Activated CD8-positive, alpha-beta memory T cell treated with anti-CD3 and anti-CD28 coated beads, Interleukin-2, amount 10 ng/mL, durations not matched to agents 7 days and 5 days (primary cell): ENCODE measurements at regions not wholly inside any gene's neighbourhood (a gene's known extent, or its start where the extent isn't known, plus 50 kb on each side); places are given as distances from the start of the nearest gene placed in this dataset.
"Not testable (repeated sequence)": the region's sequence is repeated elsewhere in the genome, so short reads cannot be mapped to it uniquely, and the experiment has no call there.

Source experiments
- ATAC-seq: fragments of 150-1000 bp; cut with Tn5 transposase; one replicate; pipeline ENCODE4 v1.10.0; 2021; ENCODE audit warnings: moderate library complexity
- CTCF ChIA-PET: fragments of 350-600 bp; sonication (Branson Sonifier 250); formaldehyde crosslinking; loops from one replicate; lab custom pipeline; 2021; ENCODE audit warnings: antibody characterized with exemption; lab: Charles Lee
- DNase-seq: peaks from one replicate; pipeline ENCODE4 v3.0.0-alpha.2; 2020
- H3K27ac Mint-ChIP-seq: one replicate; pipeline ENCODE4 v1.8.0; 2021; ENCODE audit warnings: mild to moderate bottlenecking, mixed read lengths
- H3K27me3 Mint-ChIP-seq: one replicate; pipeline ENCODE4 v1.8.0; 2021; ENCODE audit warnings: mixed read lengths
- H3K36me3 Mint-ChIP-seq: one replicate; pipeline ENCODE4 v1.8.0; 2021; ENCODE audit warnings: mild to moderate bottlenecking, mixed read lengths
- H3K4me1 Mint-ChIP-seq: one replicate; pipeline ENCODE4 v1.8.0; 2021; ENCODE audit warnings: mixed read lengths
- H3K4me3 Mint-ChIP-seq: one replicate; pipeline ENCODE4 v1.8.0; 2021; ENCODE audit warnings: mild to moderate bottlenecking, moderate library complexity, mixed read lengths
- H3K9me3 Mint-ChIP-seq: one replicate; pipeline ENCODE4 v1.8.0; 2022; ENCODE audit warnings: low read depth, mixed read lengths

GRCh38 chr10:23614483-23614882, 175.6 kb downstream of the OTUD1 start:
- Mint-ChIP-seq H3K9me3 (no peaks in the 10 kb centered on the region), H3K36me3 (no peaks in the 10 kb centered on the region), H3K4me3 (no peak overlapping the region), H3K27me3 (no peaks in the 10 kb centered on the region), H3K4me1 (no peaks in the 10 kb centered on the region), H3K27ac (no peak overlapping the region)
- DNase-seq (no peak), ATAC-seq (no peak)
- CTCF ChIA-PET, result no interaction called here

- DNase-seq (no peak), ATAC-seq (no peak)
- H3K4me1 Mint-ChIP-seq, result no peaks in the 10 kb centered on the region
- CTCF ChIA-PET, result no interaction called here
- H3K36me3 Mint-ChIP-seq, result no peaks in the 10 kb centered on the region
- H3K27me3 Mint-ChIP-seq, result no peaks in the 10 kb centered on the region
- no peak overlapping the region for H3K4me3 Mint-ChIP-seq
- no peak overlapping the region for H3K27ac Mint-ChIP-seq
- no peaks in the 10 kb centered on the region for H3K9me3 Mint-ChIP-seq
These were observed 191.5 kb downstream of the OTUD1 start for GRCh38 chr10:23630376-23630775.

GRCh38 chr10:23630885-23631284, 192.0 kb downstream of the OTUD1 start:
- DNase-seq (no peak), ATAC-seq (no peak)
- Mint-ChIP-seq H3K4me1 (no peaks in the 10 kb centered on the region), H3K27me3 (no peaks in the 10 kb centered on the region), H3K9me3 (no peaks in the 10 kb centered on the region), H3K36me3 (no peaks in the 10 kb centered on the region), H3K27ac (no peak overlapping the region), H3K4me3 (no peak overlapping the region)
- CTCF ChIA-PET, result no interaction called here

GRCh38 chr10:23643111-23643780, 204.4 kb downstream of the OTUD1 start:
- Mint-ChIP-seq H3K4me1 (no peaks in the 10 kb centered on the region), H3K27ac (no peak overlapping the region), H3K36me3 (no peaks in the 10 kb centered on the region), H3K9me3 (no peaks in the 10 kb centered on the region), H3K27me3 (no peaks in the 10 kb centered on the region), H3K4me3 (no peak overlapping the region)
- ATAC-seq, result no peak
- DNase-seq, result no peak
- CTCF ChIA-PET, result no interaction called here

- no peaks in the 10 kb centered on the region for H3K36me3 Mint-ChIP-seq
- ATAC-seq, result no peak
- CTCF ChIA-PET, result no interaction called here
These were observed 209.7 kb downstream of the OTUD1 start for GRCh38 chr10:23648618-23649017.

GRCh38 chr10:23656735-23657134, 217.9 kb downstream of the OTUD1 start:
- no peaks in the 10 kb centered on the region for H3K9me3 Mint-ChIP-seq
- DNase-seq (no peak), ATAC-seq (no peak)
- H3K27ac Mint-ChIP-seq, result no peak overlapping the region
- no peaks in the 10 kb centered on the region for H3K36me3 Mint-ChIP-seq
- H3K4me1 Mint-ChIP-seq, result no peaks in the 10 kb centered on the region
- CTCF ChIA-PET, result no interaction called here
- H3K27me3 Mint-ChIP-seq, result no peaks in the 10 kb centered on the region
- no peak overlapping the region for H3K4me3 Mint-ChIP-seq

More at GRCh38 chr10:23648618-23649017, 209.7 kb downstream of the OTUD1 start:
- Mint-ChIP-seq H3K4me3 (no peak overlapping the region), H3K9me3 (no peaks in the 10 kb centered on the region), H3K4me1 (no peaks in the 10 kb centered on the region), H3K27ac (no peak overlapping the region), H3K27me3 (no peaks in the 10 kb centered on the region)
- DNase-seq, result no peak

GRCh38 chr10:23657677-23658076, 218.8 kb downstream of the OTUD1 start:
- no peak for ATAC-seq
- H3K9me3 Mint-ChIP-seq, result no peaks in the 10 kb centered on the region
- no peak overlapping the region for H3K4me3 Mint-ChIP-seq
- H3K4me1 Mint-ChIP-seq, result no peaks in the 10 kb centered on the region
- DNase-seq, result no peak
- H3K36me3 Mint-ChIP-seq, result no peaks in the 10 kb centered on the region
- no peaks in the 10 kb centered on the region for H3K27me3 Mint-ChIP-seq
- H3K27ac Mint-ChIP-seq, result no peak overlapping the region
- CTCF ChIA-PET, result no interaction called here

- not testable (repeated sequence) for DNase-seq, H3K4me3 Mint-ChIP-seq, H3K4me1 Mint-ChIP-seq
These were observed 233.0 kb downstream of the OTUD1 start for GRCh38 chr10:23671866-23672265.

GRCh38 chr10:23675585-23675984, 236.7 kb downstream of the OTUD1 start:
- CTCF ChIA-PET, result no interaction called here
- Mint-ChIP-seq H3K4me3 (no peak overlapping the region), H3K9me3 (no peaks in the 10 kb centered on the region), H3K27ac (no peak overlapping the region), H3K36me3 (no peaks in the 10 kb centered on the region), H3K27me3 (no peaks in the 10 kb centered on the region), H3K4me1 (no peaks in the 10 kb centered on the region)
- no peak for ATAC-seq
- DNase-seq, result no peak

More at GRCh38 chr10:23671866-23672265, 233.0 kb downstream of the OTUD1 start:
- CTCF ChIA-PET, ATAC-seq, H3K9me3 Mint-ChIP-seq, H3K27ac Mint-ChIP-seq, H3K27me3 Mint-ChIP-seq, H3K36me3 Mint-ChIP-seq: not testable (repeated sequence)

GRCh38 chr10:23676296-23676695, 237.4 kb downstream of the OTUD1 start:
- no peak for DNase-seq
- ATAC-seq, result no peak
- CTCF ChIA-PET, result no interaction called here
- Mint-ChIP-seq H3K36me3 (no peaks in the 10 kb centered on the region), H3K4me1 (no peaks in the 10 kb centered on the region), H3K4me3 (no peak overlapping the region), H3K27ac (no peak overlapping the region), H3K27me3 (no peaks in the 10 kb centered on the region), H3K9me3 (no peaks in the 10 kb centered on the region)

- peaks cover 1% of the 10 kb centered on the region for H3K27me3 Mint-ChIP-seq
- ATAC-seq (no peak), DNase-seq (no peak)
- CTCF ChIA-PET, result no interaction called here
- H3K4me1 Mint-ChIP-seq, result no peaks in the 10 kb centered on the region
- no peaks in the 10 kb centered on the region for H3K9me3 Mint-ChIP-seq
- no peaks in the 10 kb centered on the region for H3K36me3 Mint-ChIP-seq
- no peak overlapping the region for H3K27ac Mint-ChIP-seq
- no peak overlapping the region for H3K4me3 Mint-ChIP-seq
These were observed 247.8 kb downstream of the OTUD1 start for GRCh38 chr10:23686722-23687121.

- no peaks in the 10 kb centered on the region for H3K9me3 Mint-ChIP-seq
- no peak overlapping the region for H3K4me3 Mint-ChIP-seq
- no peak overlapping the region for H3K27ac Mint-ChIP-seq
- no peaks in the 10 kb centered on the region for H3K36me3 Mint-ChIP-seq
- ATAC-seq (no peak), DNase-seq (no peak)
- CTCF ChIA-PET, result interaction anchor here (0.6 kb wide), 1 partner anchor 213 kb away, joined by 3 read pairs; no protein-coding TSS in a partner anchor
- H3K27me3 Mint-ChIP-seq, result peaks cover 46% of the 10 kb centered on the region
- H3K4me1 Mint-ChIP-seq, result no peaks in the 10 kb centered on the region
These were observed 253.9 kb downstream of the OTUD1 start for GRCh38 chr10:23692736-23693135.

GRCh38 chr10:23693501-23693901, 254.6 kb downstream of the OTUD1 start:
- H3K9me3 Mint-ChIP-seq, result no peaks in the 10 kb centered on the region
- no peak for DNase-seq
- no peak for ATAC-seq
- CTCF ChIA-PET, result interaction anchor here (0.5 kb wide), 1 partner anchor 16 kb away, joined by 3 read pairs; no protein-coding TSS in a partner anchor
- no peak overlapping the region for H3K27ac Mint-ChIP-seq
- H3K4me3 Mint-ChIP-seq, result no peak overlapping the region
- peaks cover 46% of the 10 kb centered on the region for H3K27me3 Mint-ChIP-seq
- no peaks in the 10 kb centered on the region for H3K4me1 Mint-ChIP-seq
- H3K36me3 Mint-ChIP-seq, result no peaks in the 10 kb centered on the region

- H3K4me3 Mint-ChIP-seq, result no peak overlapping the region
- H3K9me3 Mint-ChIP-seq, result no peaks in the 10 kb centered on the region
- peaks cover 46% of the 10 kb centered on the region for H3K27me3 Mint-ChIP-seq
- no peaks in the 10 kb centered on the region for H3K36me3 Mint-ChIP-seq
- CTCF ChIA-PET, result interaction anchor here (0.5 kb wide), 1 partner anchor 16 kb away, joined by 3 read pairs; no protein-coding TSS in a partner anchor
- no peak overlapping the region for H3K27ac Mint-ChIP-seq
- ATAC-seq (no peak), DNase-seq (no peak)
- no peaks in the 10 kb centered on the region for H3K4me1 Mint-ChIP-seq
These were observed 255.1 kb downstream of the OTUD1 start for GRCh38 chr10:23693925-23694324.
